Loucy (cell line): ENCODE measurements at regions not wholly inside any gene's neighbourhood (a gene's known extent, or its start where the extent isn't known, plus 50 kb on each side); places are given as distances from the start of the nearest gene placed in this dataset.

Experiments
- EZH2phosphoT487 ChIP-seq: fragments of 200-600 bp; IDR thresholded peaks from 2 replicates; pipeline ENCODE4 v1.6.1; 2018; ENCODE audit warnings: antibody characterized with exemption, mild to moderate bottlenecking, moderate library complexity, borderline replicate concordance
- TF ChIP-seq, protein P1 (sequence below): fragments of 200-600 bp; sonication (generic); conservative IDR thresholded peaks from 2 replicates; pipeline ENCODE4 v1.5.1; 2014; ENCODE audit warnings: mild to moderate bottlenecking, antibody characterized with exemption, low read length

DNA sequence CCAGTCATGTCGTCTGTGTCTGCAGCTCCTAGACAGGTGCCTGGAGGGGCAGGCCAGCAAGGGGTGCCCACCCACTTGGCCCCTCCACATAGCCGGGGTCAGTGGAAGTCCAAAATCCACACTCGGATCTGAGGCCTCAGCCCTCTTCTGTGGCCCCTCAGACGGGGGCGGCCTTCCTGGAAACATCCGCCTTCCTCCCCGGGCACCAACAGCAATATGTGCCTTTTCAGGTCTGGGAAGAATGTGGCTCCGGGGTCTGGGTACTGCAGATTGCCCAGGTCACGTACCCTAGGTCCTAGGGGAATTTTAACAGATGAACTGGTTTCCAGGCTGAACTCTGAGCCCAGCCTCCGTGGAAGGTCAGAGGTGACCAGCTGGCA lies 208.6 kb downstream of the CTTN start:
- TF ChIP-seq, protein P1, sequence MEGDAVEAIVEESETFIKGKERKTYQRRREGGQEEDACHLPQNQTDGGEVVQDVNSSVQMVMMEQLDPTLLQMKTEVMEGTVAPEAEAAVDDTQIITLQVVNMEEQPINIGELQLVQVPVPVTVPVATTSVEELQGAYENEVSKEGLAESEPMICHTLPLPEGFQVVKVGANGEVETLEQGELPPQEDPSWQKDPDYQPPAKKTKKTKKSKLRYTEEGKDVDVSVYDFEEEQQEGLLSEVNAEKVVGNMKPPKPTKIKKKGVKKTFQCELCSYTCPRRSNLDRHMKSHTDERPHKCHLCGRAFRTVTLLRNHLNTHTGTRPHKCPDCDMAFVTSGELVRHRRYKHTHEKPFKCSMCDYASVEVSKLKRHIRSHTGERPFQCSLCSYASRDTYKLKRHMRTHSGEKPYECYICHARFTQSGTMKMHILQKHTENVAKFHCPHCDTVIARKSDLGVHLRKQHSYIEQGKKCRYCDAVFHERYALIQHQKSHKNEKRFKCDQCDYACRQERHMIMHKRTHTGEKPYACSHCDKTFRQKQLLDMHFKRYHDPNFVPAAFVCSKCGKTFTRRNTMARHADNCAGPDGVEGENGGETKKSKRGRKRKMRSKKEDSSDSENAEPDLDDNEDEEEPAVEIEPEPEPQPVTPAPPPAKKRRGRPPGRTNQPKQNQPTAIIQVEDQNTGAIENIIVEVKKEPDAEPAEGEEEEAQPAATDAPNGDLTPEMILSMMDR, result no peak
- no peak for TF ChIP-seq EZH2phosphoT487
